Jurkat, Clone E6-1 (cell line): ENCODE measurements at regions not wholly inside any gene's neighbourhood (a gene's known extent, or its start where the extent isn't known, plus 50 kb on each side); places are given as distances from the start of the nearest gene placed in this dataset.

ENCODE experiments used
- DNase-seq: peaks from one replicate; pipeline ENCODE4 v3.0.0-alpha.2; 2011; ENCODE audit warnings: low read depth, low spot score
- H3K4me3 ChIP-seq: 2 replicates; pipeline ENCODE4 v1.5.1; 2011; ENCODE audit warnings: mild to moderate bottlenecking, low read length, control low read depth, moderate library complexity

DNA sequence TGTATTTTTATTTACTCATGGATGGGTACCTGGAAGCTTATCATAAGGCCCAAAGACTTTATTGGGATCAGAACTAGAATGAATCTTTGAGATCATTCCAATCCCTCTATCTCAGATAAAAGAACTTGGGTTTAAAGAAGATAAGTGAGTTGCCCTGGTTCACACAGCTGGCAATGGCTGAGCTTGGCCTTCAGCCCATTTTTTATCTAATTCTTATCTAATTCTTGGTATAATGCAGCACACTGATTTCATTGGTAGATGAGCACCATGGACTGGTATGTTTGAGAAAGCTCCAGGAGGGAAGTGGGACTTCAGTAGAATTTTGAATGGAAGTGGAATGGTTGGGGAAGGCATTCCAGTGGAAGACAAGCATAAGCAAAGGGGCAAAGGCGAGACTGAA is 558.9 kb downstream of the REEP3 start:
- DNase-seq = no peak
- H3K4me3 ChIP-seq = no peak overlapping the region

- H3K4me3 ChIP-seq = no peak overlapping the region
- no peak for DNase-seq
Observed at GRCh38 chr10:64081947-64082482, 560.8 kb downstream of the REEP3 start.

- DNase-seq = no peak
- no peak overlapping the region for H3K4me3 ChIP-seq
Observed at GRCh38 chr10:64086083-64086767, 565.0 kb downstream of the REEP3 start.

DNA sequence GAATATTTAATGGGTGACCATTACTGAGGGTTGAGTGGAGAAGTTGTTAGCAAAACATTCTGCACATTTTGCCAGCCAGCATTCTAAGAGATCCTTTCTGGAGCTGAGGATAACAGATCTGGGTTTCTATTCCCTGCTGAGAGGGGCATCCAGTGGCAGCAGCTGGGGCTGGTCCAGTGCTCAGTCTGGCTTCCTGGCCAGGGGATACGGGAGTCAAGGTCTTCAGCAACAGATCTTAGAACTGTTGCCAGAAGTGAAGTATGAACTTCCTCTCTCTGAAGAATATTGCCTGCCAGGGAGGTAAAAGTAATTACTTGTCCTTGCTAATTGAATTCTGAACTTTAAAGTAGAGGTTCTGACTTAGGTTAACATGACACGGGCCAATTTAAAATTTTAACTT is 568.4 kb downstream of the REEP3 start:
- no peak for DNase-seq
- no peak overlapping the region for H3K4me3 ChIP-seq

- no peak for DNase-seq
- H3K4me3 ChIP-seq = no peak overlapping the region
Observed at GRCh38 chr10:64090865-64091264, 569.7 kb downstream of the REEP3 start.

DNA sequence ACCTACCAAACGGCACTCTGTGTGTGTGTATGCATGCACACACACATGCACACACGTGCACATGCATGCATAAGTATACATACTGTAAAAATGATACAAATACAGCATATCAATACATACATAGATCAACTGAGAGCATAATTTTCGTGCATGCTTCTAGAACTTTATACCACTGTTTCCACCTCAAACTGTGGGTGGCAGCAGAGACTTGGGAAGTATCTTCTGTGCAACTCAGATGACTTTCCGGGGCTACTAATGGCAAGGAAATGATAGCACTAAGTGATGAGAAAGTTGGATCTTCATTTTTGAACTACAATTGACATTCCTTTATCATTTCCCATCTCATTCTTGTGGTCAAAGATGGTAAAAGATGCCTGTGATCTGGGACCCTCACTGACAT is 570.7 kb downstream of the REEP3 start:
- H3K4me3 ChIP-seq = no peak overlapping the region
- DNase-seq = peak; percentile 25

DNA sequence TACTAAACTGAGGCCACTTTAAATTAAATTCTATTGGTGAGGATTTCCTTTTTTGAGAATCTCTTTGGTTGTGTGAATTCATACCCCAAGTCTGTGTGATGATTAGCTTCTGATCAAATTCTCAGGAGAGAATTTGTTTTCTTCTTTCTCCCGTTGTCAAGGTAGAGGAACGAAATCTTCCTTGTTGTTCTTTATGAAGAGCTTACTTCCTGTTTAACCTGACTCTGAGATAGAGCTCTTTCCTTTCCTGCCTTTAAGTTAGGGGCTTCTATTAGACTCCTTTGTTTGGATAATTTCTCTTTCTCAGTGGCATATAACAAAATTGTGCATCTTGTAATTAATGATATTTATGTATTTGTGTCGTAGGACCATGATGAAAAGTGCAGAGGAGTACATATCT is 572.1 kb downstream of the REEP3 start:
- DNase-seq = no peak
- H3K4me3 ChIP-seq = no peak overlapping the region

GRCh38 chr10:64093946-64094535 is 572.8 kb downstream of the REEP3 start:
- no peak overlapping the region for H3K4me3 ChIP-seq
- no peak for DNase-seq

- no peak overlapping the region for H3K4me3 ChIP-seq
- DNase-seq = no peak
Observed at GRCh38 chr10:64096941-64097340, 575.7 kb downstream of the REEP3 start.

DNA sequence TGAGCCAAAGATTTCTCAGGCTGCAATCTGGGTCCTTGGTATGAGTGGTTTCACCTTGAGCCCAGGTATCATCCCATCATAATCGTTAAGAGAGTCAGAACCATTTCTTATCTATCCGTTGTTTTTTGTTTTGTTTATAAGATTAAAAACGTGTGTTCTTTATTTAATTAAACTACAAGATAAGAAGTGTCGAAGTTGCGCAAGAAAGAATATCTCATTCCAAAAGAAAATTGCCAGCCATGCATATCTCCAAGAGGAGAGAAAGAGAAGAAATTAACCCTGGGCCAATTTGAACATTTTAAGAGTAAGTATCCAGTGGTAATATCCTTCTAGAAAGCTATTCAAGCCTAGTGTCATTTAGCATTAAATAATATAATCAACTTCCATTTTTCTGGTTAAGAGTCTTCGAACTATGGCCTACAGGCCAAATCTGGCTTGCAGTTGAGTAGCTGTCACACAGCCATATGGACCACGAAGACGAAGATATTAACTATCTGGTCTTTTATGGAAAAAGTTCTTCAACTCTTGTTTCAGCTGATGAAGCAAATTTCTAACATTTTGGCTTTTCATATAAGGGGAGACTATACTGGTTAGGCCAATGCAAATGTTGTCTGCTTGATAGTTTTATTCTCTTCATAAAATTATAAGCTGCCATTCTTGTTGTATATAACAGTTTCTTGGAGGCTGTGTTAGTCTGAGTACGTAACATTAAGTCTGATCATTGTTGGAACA is 576.4 kb downstream of the REEP3 start:
- no peak for DNase-seq
- H3K4me3 ChIP-seq = no peak overlapping the region

GRCh38 chr10:64098994-64099393 is 577.8 kb downstream of the REEP3 start:
- no peak for DNase-seq
- no peak overlapping the region for H3K4me3 ChIP-seq

GRCh38 chr10:64101606-64102263 is 580.5 kb downstream of the REEP3 start:
- DNase-seq = no peak
- H3K4me3 ChIP-seq = no peak overlapping the region

- no peak for DNase-seq
- H3K4me3 ChIP-seq = no peak overlapping the region
Observed at GRCh38 chr10:64102264-64102633, 581.0 kb downstream of the REEP3 start.

DNA sequence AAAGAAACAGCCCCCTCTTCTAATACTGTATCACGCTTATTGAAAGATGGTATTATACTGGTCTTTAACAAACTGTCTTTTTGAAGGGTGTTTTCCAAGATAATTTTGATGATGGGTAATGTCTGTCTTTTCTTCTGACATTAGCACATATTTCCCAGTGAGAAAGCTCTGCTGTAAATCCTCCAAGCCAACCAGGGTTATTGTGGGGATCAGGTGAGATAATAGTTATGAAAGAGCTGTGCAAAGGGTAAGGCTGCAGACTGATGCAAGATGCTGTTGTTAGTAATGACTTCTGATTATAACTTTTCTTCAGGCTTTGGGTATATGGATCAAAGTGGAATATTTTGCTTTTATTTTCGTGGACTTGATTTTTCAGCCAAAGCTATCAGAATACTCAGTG is 581.7 kb downstream of the REEP3 start:
- DNase-seq = no peak
- H3K4me3 ChIP-seq = no peak overlapping the region

- no peak for DNase-seq
- H3K4me3 ChIP-seq = no peak overlapping the region
Observed at GRCh38 chr10:64103750-64104470, 582.7 kb downstream of the REEP3 start.

- no peak overlapping the region for H3K4me3 ChIP-seq
- no peak for DNase-seq
Observed at GRCh38 chr10:64109926-64110495, 588.8 kb downstream of the REEP3 start.

- DNase-seq = no peak
- peak overlapping the region; percentile 18 for H3K4me3 ChIP-seq
Observed at GRCh38 chr10:64112701-64113355, 591.6 kb downstream of the REEP3 start.

DNA sequence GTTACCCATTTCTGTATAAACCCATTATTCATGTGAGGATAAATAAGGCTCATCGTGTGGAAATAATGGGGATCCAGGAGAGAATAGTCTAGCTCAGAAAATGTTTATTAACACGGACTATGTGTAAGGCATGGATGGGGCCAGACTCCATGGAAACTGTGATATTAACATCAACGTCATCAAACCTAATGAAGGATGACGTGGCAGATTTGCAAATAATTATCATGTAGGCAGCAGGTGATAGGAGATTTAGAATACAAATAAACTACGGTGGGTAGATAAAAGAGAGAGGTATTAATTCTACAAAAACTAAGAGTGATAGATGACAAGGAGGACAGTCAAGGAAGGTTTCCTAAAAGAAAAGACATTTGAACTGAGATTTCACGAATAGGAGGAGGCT is 592.2 kb downstream of the REEP3 start:
- DNase-seq = no peak
- no peak overlapping the region for H3K4me3 ChIP-seq
